GM20000 (cell line): ENCODE measurements at regions not wholly inside any gene's neighbourhood (a gene's known extent, or its start where the extent isn't known, plus 50 kb on each side); places are given as distances from the start of the nearest gene placed in this dataset.

ENCODE experiments used
- DNase-seq: peaks from one replicate; pipeline ENCODE4 v3.0.0; 2012; ENCODE audit warnings: low spot score
- CTCF ChIP-seq: IDR thresholded peaks from 2 replicates; pipeline ENCODE4 v1.5.1; 2012; ENCODE audit warnings: mild to moderate bottlenecking, control low read depth; ENCODE audit errors: extremely low read depth, missing control alignments

DNA sequence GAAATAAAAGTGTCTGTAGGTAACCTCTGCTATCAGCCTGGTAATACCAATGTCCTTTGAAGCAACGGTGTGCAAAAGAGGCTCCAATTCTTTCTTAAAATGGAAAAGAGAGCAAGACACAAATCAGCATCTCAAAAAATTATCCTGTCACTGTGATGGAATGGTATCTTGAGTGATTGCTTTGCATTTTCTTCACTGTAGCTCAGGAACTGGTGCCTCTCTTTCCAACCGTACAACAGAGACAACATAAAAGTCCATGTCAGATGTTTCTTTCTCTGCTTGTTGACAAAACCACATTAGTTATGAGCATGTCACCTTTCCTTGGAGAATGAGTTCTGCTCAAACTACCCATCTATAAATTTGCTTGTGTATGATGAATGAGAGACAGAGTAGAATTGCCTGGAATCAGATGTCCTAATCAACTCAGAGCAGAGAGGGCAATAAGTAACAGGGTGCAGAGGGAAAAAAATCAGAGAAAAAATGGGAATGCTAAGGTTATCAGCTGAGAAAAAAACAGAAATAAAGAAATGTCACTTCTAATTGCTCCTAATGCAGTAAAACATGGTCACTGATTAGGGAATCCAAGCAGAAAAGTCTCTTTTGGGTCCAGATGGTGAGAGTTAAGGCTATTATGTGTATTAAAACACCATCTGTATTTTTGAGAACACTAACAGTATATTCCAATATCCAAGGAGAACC, 465.0 kb upstream of the ATP2B1 start:
- TF ChIP-seq CTCF, result no peak
- no peak for DNase-seq

DNA sequence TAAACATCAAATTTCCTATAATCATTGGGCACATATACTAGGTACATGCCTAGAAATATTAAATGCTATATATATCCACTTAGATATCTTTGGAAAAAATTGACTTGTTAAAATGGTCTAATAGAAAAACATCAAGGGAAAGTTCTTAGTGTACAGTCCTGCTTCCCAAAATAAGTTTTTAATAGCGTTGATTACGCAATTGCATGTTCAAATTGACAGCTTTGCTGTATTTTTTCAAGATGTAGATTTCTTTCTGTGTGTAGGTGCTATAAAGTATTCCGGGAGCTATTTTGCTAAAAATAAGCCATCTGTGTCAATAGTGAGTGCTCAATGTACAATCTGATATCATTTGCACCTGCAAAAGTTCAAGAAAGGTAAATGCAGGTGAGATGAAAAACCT, 463.9 kb upstream of the ATP2B1 start:
- TF ChIP-seq CTCF, result no peak
- DNase-seq, result no peak

DNA sequence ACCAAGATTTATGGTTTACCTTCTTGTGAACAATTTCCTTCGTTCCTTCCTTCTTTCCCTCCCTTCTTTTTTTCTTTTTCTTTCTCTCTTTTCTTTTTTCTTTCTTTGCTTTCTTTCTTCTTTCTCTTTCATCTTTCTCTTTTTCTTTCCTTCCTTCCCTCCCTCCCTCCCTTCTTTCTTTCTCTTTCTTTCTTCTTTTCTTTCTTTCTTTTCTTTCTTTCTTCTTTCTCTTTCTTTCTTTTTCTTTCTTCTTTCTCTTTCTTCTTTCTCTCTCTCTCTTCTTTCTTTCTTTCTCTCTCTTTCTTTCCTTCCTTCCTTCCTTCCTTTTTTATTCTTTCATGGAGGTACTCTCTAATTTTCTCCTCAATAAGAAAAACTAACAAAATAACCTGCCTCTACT, 462.1 kb upstream of the ATP2B1 start:
- no peak for DNase-seq
- no peak for TF ChIP-seq CTCF

DNA sequence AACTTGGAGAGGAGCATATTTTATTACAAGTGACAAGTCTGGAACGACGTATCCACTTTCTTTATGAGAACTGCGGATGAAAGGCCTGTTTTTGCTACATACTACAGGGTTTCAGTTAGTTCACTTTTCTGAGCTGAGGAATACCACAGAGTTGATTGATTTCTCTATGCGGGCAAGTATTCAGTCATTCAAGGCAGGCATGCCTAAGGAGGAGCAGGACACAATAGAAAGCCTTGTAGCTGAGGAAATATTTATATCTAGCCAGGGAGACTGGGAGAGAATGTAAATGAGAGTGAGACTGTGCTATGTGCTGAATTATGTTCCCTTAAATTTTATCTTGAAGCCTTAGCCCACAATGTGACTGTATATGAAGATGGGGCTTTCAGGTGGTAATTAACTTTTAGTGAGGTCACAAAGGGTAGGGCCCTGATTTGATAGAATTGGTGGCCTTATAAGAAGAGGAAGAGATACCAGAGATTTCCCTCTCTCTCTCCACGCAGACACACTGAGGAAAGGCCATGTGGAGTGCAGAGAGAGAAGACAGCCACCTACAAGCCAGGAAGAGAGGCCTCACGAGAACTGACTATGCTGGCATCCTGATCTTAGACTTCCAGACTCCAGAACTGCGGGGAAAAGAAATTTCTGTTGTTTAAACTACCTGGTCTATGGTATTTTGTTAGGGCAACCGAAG, 459.0 kb upstream of the ATP2B1 start:
- TF ChIP-seq CTCF, result no peak
- no peak for DNase-seq

DNA sequence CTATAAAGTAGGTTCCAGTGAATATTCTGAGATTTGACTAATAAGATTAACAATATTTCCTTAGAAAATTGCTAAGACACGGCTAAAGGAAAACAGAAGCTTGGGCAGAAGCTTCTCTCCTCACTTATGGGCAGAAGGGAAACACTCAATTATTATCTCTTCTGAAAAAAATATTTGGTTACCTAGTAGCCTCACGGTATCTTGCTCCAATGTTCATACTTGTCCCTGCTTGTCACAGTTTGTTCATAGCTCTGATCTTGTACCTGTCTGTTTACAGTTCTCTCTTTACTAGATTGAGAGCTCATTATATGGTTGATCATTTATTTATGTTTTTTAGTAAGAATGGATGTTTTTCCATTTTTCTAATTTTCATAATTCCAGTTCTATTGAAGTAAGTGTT, 458.0 kb upstream of the ATP2B1 start:
- DNase-seq, result no peak
- no peak for TF ChIP-seq CTCF

GRCh38 chr12:90166012-90166411, 457.4 kb upstream of the ATP2B1 start:
- no peak for DNase-seq
- no peak for TF ChIP-seq CTCF

DNA sequence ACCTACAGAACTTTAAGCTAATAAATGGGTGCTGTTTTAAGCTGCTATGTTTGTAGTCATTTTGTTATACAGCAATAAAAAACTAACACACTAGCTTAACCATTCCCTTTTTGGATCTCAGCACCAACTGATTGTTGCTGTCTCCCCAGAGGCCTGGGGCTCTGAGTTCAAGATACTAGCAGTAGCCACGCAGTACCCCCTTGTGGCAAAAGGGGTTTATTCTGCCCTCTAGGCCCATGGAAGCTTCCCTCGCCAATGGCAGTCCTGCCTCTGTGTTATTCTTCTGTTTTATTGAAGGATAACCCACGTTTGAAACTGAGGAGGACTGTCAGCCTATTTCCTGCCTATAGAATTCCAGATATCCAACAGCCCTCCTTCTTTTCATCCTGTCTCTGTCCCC, 455.3 kb upstream of the ATP2B1 start:
- no peak for TF ChIP-seq CTCF
- peak; percentile 3 for DNase-seq
